Ishikawa (cell line): ENCODE measurements at regions not wholly inside any gene's neighbourhood (a gene's known extent, or its start where the extent isn't known, plus 50 kb on each side); places are given as distances from the start of the nearest gene placed in this dataset.

Experiments used
- EP300 ChIP-seq: IDR thresholded peaks from 2 replicates; pipeline ENCODE4 v1.6.1; 2012; ENCODE audit warnings: borderline replicate concordance
- FOXM1 ChIP-seq: IDR thresholded peaks from 2 replicates; pipeline ENCODE4 v1.6.1; 2012; ENCODE audit warnings: low read depth, borderline replicate concordance
- RAD21 ChIP-seq: IDR thresholded peaks from 2 replicates; pipeline ENCODE4 v1.6.1; 2012; ENCODE audit warnings: low read depth
- REST ChIP-seq: IDR thresholded peaks from 2 replicates; pipeline ENCODE4 v1.6.1; 2012; ENCODE audit warnings: low read depth, mild to moderate bottlenecking
- TAF1 ChIP-seq: IDR thresholded peaks from 2 replicates; pipeline ENCODE4 v1.6.1; 2012; ENCODE audit warnings: low read depth, mild to moderate bottlenecking
- YY1 ChIP-seq: IDR thresholded peaks from 2 replicates; pipeline ENCODE4 v1.6.1; 2012; ENCODE audit warnings: low read depth
- ZBTB7A ChIP-seq: IDR thresholded peaks from 2 replicates; pipeline ENCODE4 v1.6.1; 2012; ENCODE audit warnings: low read depth
- TF ChIP-seq, protein P1 (sequence below): IDR thresholded peaks from 2 replicates; pipeline ENCODE4 v1.6.1; 2012

DNA sequence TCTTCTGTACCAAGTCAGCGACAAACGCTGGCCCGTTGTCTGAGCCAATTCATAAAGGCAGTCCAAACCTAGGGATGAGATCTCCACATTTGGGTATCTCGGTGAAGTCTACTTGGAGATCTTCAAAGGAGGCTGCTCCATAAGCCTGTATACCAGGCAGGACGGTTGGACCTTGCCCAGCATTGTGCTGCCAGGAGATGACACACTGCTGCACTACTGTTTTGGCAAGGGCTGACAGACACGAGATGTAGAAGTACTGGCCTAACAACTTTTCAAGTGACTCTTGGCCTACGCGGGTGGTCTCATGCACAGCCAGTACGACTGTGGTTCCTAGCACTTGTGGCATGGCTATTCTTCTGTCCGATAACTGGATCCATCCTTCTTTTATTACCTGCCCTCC is 135.3 kb downstream of the SLC38A6 start:
- TF ChIP-seq REST, result no peak
- TF ChIP-seq EP300, result no peak
- TF ChIP-seq TAF1, result no peak
- no peak for TF ChIP-seq YY1
- TF ChIP-seq, protein P1, sequence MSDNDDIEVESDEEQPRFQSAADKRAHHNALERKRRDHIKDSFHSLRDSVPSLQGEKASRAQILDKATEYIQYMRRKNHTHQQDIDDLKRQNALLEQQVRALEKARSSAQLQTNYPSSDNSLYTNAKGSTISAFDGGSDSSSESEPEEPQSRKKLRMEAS, result no peak
- TF ChIP-seq RAD21, result no peak
- TF ChIP-seq FOXM1, result no peak
- TF ChIP-seq ZBTB7A, result no peak
